ENCODE measurements at regions not wholly inside any gene's neighbourhood (a gene's known extent, or its start where the extent isn't known, plus 50 kb on each side); places are given as distances from the start of the nearest gene placed in this dataset.

- TF ChIP-seq CTCF (conservative IDR thresholded peaks at IDR 0.05 in 1 of 2, IDR thresholded peaks at IDR 0.05 in 1 of 2; ENCODE audit: low read depth in 1 of 2, low read length in 2 of 2) (no peak), EZH2 (IDR thresholded peaks at IDR 0.05; ENCODE audit: low read length, missing control alignments) (no peak)
Measured at GRCh38 chr18:75124551-75124950, 84.4 kb downstream of the PTGR3 start.

Data from fibroblast of lung (primary cell).